ENCODE measurements at regions not wholly inside any gene's neighbourhood (a gene's known extent, or its start where the extent isn't known, plus 50 kb on each side); places are given as distances from the start of the nearest gene placed in this dataset.

GRCh38 chr11:134511255-134511654, 99.2 kb upstream of the B3GAT1 start:
- Mint-ChIP-seq H3K27me3 (peaks cover 0 to 4% (median 0%) of the 10 kb centered on the region in 3 donors), H3K27ac (no peak overlapping the region), H3K9me3 (no peaks in the 10 kb centered on the region), H3K36me3 (no peaks in the 10 kb centered on the region), H3K4me1 (no peaks in the 10 kb centered on the region), H3K4me3 (no peak overlapping the region)
- ATAC-seq (ENCODE audit: low read depth in 2 of 2) (no peak), DNase-seq (no peak)

- DNase-seq (no peak), ATAC-seq (ENCODE audit: low read depth in 2 of 2) (no peak)
- no peaks in the 10 kb centered on the region for H3K4me1 Mint-ChIP-seq
- H3K27me3 Mint-ChIP-seq: no peaks in the 10 kb centered on the region
- H3K27ac Mint-ChIP-seq: no peak overlapping the region
- no peaks in the 10 kb centered on the region for H3K36me3 Mint-ChIP-seq
- H3K4me3 Mint-ChIP-seq: no peak overlapping the region
- H3K9me3 Mint-ChIP-seq: peaks cover 0 to 3% (median 0%) of the 10 kb centered on the region in 7 donors
These were observed 98.4 kb upstream of the B3GAT1 start for GRCh38 chr11:134510233-134511040.

GRCh38 chr11:134509381-134510232, 97.6 kb upstream of the B3GAT1 start:
- peaks cover 0 to 4% (median 2%) of the 10 kb centered on the region in 3 donors for H3K27me3 Mint-ChIP-seq
- H3K36me3 Mint-ChIP-seq: no peaks in the 10 kb centered on the region
- ATAC-seq (ENCODE audit: low read depth in 2 of 2): no peak

GRCh38 chr11:134508219-134508990, 96.4 kb upstream of the B3GAT1 start:
- H3K27me3 Mint-ChIP-seq: peaks cover 0 to 12% (median 8%) of the 10 kb centered on the region in 3 donors
- H3K36me3 Mint-ChIP-seq: no peaks in the 10 kb centered on the region
- ATAC-seq (ENCODE audit: low read depth in 2 of 2) (no peak), DNase-seq (no peak)
- no peak overlapping the region for H3K4me3 Mint-ChIP-seq
- no peak overlapping the region for H3K27ac Mint-ChIP-seq
- H3K9me3 Mint-ChIP-seq: peaks cover 0 to 4% (median 0%) of the 10 kb centered on the region in 7 donors
- H3K4me1 Mint-ChIP-seq: no peaks in the 10 kb centered on the region

More at GRCh38 chr11:134509381-134510232, 97.6 kb upstream of the B3GAT1 start:
- Mint-ChIP-seq H3K4me1 (no peaks in the 10 kb centered on the region), H3K4me3 (no peak overlapping the region), H3K9me3 (peaks cover 0 to 3% (median 0%) of the 10 kb centered on the region in 7 donors), H3K27ac (no peak overlapping the region)
- DNase-seq: no peak

- Mint-ChIP-seq H3K9me3 (peaks cover 0 to 4% (median 0%) of the 10 kb centered on the region in 7 donors), H3K4me3 (peak overlapping the region in 1 of 8 donors; percentile 53), H3K4me1 (no peaks in the 10 kb centered on the region), H3K27ac (no peak overlapping the region), H3K27me3 (peaks cover 0 to 12% (median 8%) of the 10 kb centered on the region in 3 donors), H3K36me3 (no peaks in the 10 kb centered on the region)
- ATAC-seq (ENCODE audit: low read depth in 2 of 2) (no peak), DNase-seq (no peak)
These were observed 94.0 kb upstream of the B3GAT1 start for GRCh38 chr11:134506046-134506445.

GRCh38 chr11:134505125-134505524, 93.1 kb upstream of the B3GAT1 start:
- H3K36me3 Mint-ChIP-seq: no peaks in the 10 kb centered on the region
- ATAC-seq (ENCODE audit: low read depth in 2 of 2) (no peak), DNase-seq (no peak)
- peaks cover 0 to 4% (median 0%) of the 10 kb centered on the region in 7 donors for H3K9me3 Mint-ChIP-seq
- no peak overlapping the region for H3K4me3 Mint-ChIP-seq
- H3K27ac Mint-ChIP-seq: no peak overlapping the region
- no peaks in the 10 kb centered on the region for H3K4me1 Mint-ChIP-seq
- H3K27me3 Mint-ChIP-seq: peaks cover 0 to 18% (median 8%) of the 10 kb centered on the region in 3 donors

GRCh38 chr11:134504146-134504905, 92.3 kb upstream of the B3GAT1 start:
- DNase-seq (no peak), ATAC-seq (ENCODE audit: low read depth in 2 of 2) (no peak)
- no peak overlapping the region for H3K27ac Mint-ChIP-seq
- H3K9me3 Mint-ChIP-seq: peaks cover 0 to 6% (median 0%) of the 10 kb centered on the region in 7 donors
- peaks cover under 1 to 20% (median 8%) of the 10 kb centered on the region in 3 donors for H3K27me3 Mint-ChIP-seq
- no peaks in the 10 kb centered on the region for H3K36me3 Mint-ChIP-seq
- peak overlapping the region in 1 of 8 donors; percentile 72 for H3K4me3 Mint-ChIP-seq
- no peaks in the 10 kb centered on the region for H3K4me1 Mint-ChIP-seq

GRCh38 chr11:134503596-134503995, 91.6 kb upstream of the B3GAT1 start:
- H3K9me3 Mint-ChIP-seq: peaks cover 0 to 6% (median 0%) of the 10 kb centered on the region in 7 donors
- H3K36me3 Mint-ChIP-seq: no peaks in the 10 kb centered on the region
- H3K27ac Mint-ChIP-seq: no peak overlapping the region
- H3K27me3 Mint-ChIP-seq: peaks cover 5 to 20% (median 14%) of the 10 kb centered on the region in 3 donors
- no peaks in the 10 kb centered on the region for H3K4me1 Mint-ChIP-seq
- H3K4me3 Mint-ChIP-seq: no peak overlapping the region
- DNase-seq (no peak), ATAC-seq (ENCODE audit: low read depth in 2 of 2) (no peak)

- no peak for ATAC-seq (ENCODE audit: low read depth in 2 of 2)
- Mint-ChIP-seq H3K4me1 (no peaks in the 10 kb centered on the region), H3K9me3 (peaks cover 0 to 6% (median 0%) of the 10 kb centered on the region in 7 donors), H3K27me3 (peaks cover 5 to 20% (median 16%) of the 10 kb centered on the region in 3 donors), H3K36me3 (no peaks in the 10 kb centered on the region), H3K4me3 (no peak overlapping the region), H3K27ac (no peak overlapping the region)
- no peak for DNase-seq
These were observed 91.1 kb upstream of the B3GAT1 start for GRCh38 chr11:134503100-134503499.

GRCh38 chr11:134502153-134502550, 90.1 kb upstream of the B3GAT1 start:
- peaks cover 0 to 6% (median 3%) of the 10 kb centered on the region in 7 donors for H3K9me3 Mint-ChIP-seq
- no peaks in the 10 kb centered on the region for H3K36me3 Mint-ChIP-seq
- H3K4me1 Mint-ChIP-seq: no peaks in the 10 kb centered on the region
- H3K27ac Mint-ChIP-seq: no peak overlapping the region
- H3K4me3 Mint-ChIP-seq: no peak overlapping the region
- H3K27me3 Mint-ChIP-seq: peaks cover 5 to 26% (median 24%) of the 10 kb centered on the region in 3 donors
- DNase-seq: no peak
- no peak for ATAC-seq (ENCODE audit: low read depth in 2 of 2)

- H3K4me1 Mint-ChIP-seq: no peaks in the 10 kb centered on the region
- peaks cover 2 to 10% (median 4%) of the 10 kb centered on the region in 7 donors for H3K9me3 Mint-ChIP-seq
- peak overlapping the region in 1 of 6 donors; percentile 6 for H3K27ac Mint-ChIP-seq
- H3K4me3 Mint-ChIP-seq: no peak overlapping the region
- no peaks in the 10 kb centered on the region for H3K36me3 Mint-ChIP-seq
- DNase-seq (no peak), ATAC-seq (ENCODE audit: low read depth in 2 of 2) (no peak)
- H3K27me3 Mint-ChIP-seq: peaks cover 5 to 26% (median 24%) of the 10 kb centered on the region in 3 donors
These were observed 89.5 kb upstream of the B3GAT1 start for GRCh38 chr11:134501406-134502152.

- H3K36me3 Mint-ChIP-seq: no peaks in the 10 kb centered on the region
- H3K27ac Mint-ChIP-seq: no peak overlapping the region
- H3K27me3 Mint-ChIP-seq: peaks cover 5 to 26% (median 24%) of the 10 kb centered on the region in 3 donors
- ATAC-seq (ENCODE audit: low read depth in 2 of 2) (no peak), DNase-seq (no peak)
- no peaks in the 10 kb centered on the region for H3K4me1 Mint-ChIP-seq
- H3K4me3 Mint-ChIP-seq: no peak overlapping the region
- H3K9me3 Mint-ChIP-seq: peaks cover 4 to 17% (median 8%) of the 10 kb centered on the region in 7 donors
These were observed 88.6 kb upstream of the B3GAT1 start for GRCh38 chr11:134500621-134501020.
